ENCODE measurements at regions not wholly inside any gene's neighbourhood (a gene's known extent, or its start where the extent isn't known, plus 50 kb on each side); places are given as distances from the start of the nearest gene placed in this dataset.

DNA sequence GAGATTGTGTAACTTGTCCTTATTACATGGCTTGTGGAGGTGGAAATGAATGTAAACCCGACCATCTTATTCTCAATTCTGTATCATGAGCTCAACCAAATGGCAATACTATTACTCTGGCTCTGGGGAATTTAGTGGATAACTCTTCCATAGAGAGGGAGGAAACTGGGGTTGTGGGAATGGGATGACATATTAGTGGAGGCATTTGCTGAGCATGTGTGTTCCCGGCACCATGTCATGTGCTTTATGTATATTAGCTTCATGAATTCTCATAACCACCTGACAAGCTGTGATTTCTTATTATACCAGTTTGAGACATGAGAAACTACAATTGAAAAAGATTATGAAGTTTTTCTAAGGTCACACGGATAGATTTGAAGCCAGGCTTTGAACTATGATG lies 112.8 kb upstream of the TMEFF2 start:
- H4K5ac ChIP-seq (ENCODE audit: insufficient read length, low read depth, low read length) = no peak overlapping the region
- no peak for TF ChIP-seq RNF2 (IDR thresholded peaks at IDR 0.05; ENCODE audit: borderline replicate concordance, low read depth, low read length, missing control alignments, poor library complexity, severe bottlenecking)
- TF ChIP-seq TBP (IDR thresholded peaks at IDR 0.05; ENCODE audit: low read depth, low read length) = no peak
- TF ChIP-seq, protein P1, sequence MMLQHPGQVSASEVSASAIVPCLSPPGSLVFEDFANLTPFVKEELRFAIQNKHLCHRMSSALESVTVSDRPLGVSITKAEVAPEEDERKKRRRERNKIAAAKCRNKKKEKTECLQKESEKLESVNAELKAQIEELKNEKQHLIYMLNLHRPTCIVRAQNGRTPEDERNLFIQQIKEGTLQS (IDR thresholded peaks at IDR 0.05; ENCODE audit: insufficient read depth, low read depth, low read length) = no peak
- no peak for TF ChIP-seq JUND (IDR thresholded peaks at IDR 0.05; ENCODE audit: low read length)

More for the DNA sequence above, 112.8 kb upstream of the TMEFF2 start:
- no peaks in the 10 kb centered on the region for H3K27me3 ChIP-seq (replicated peaks in 1 of 4; ENCODE audit: control insufficient read depth in 3 of 4, extremely low read depth in 1 of 4, insufficient read depth in 3 of 4, low read length in 3 of 4)
- CTCF ChIA-PET (ENCODE audit: partially characterized antibody) = interaction anchor here (0.6 to 0.8 kb wide), 2 partner anchors 10 to 45 kb away, joined by 3 read pairs; no protein-coding TSS in a partner anchor
- no peak overlapping the region for H3K9ac ChIP-seq (replicated peaks in 1 of 4; ENCODE audit: extremely low read depth in 1 of 4, low read depth in 3 of 4, low read length in 3 of 4)
- DNase-seq (ENCODE audit: low read depth in 1 of 2, low spot score in 2 of 2) (no peak), FAIRE-seq (no peak)
- H3K36me3 ChIP-seq (ENCODE audit: control insufficient read depth in 2 of 4, insufficient read depth in 4 of 4, low read length in 3 of 4) = no peaks in the 10 kb centered on the region
- H2BK20ac ChIP-seq (ENCODE audit: low read length) = no peak overlapping the region
- H3K18ac ChIP-seq (ENCODE audit: extremely low read depth, low read length) = no peak overlapping the region
- POLR2A ChIA-PET (ENCODE audit: partially characterized antibody) = no interaction called here
- WGBS, 2 experiments (ENCODE audit: extremely low coverage in 1 of 2, insufficient coverage in 1 of 2, insufficient read length in 1 of 2, insufficient replicate concordance in 2 of 2, low coverage in 1 of 2, low lambda C conversion rate in 2 of 2, missing lambda C conversion rate in 1 of 2) = 88% methylated on average over 3 of the region's 3 CpGs; no CpG with 5 or more reads in 1 of the 2 experiments
- H3K4ac ChIP-seq (replicated peaks; ENCODE audit: insufficient read length, low read depth, low read length) = no peak overlapping the region
- no peaks in the 10 kb centered on the region for H3K79me2 ChIP-seq (ENCODE audit: control insufficient read depth in 1 of 2, insufficient read depth in 2 of 2, low read length in 2 of 2)
- no peak overlapping the region for H3K4me3 ChIP-seq (ENCODE audit: extremely low read depth in 1 of 4, insufficient read depth in 2 of 4, low read depth in 3 of 4, low read length in 4 of 4)
- H3K4me1 ChIP-seq (replicated peaks in 1 of 4; ENCODE audit: control insufficient read depth in 3 of 4, insufficient read depth in 4 of 4, low read length in 3 of 4) = no peaks in the 10 kb centered on the region
- no peaks in the 10 kb centered on the region for H3K23me2 ChIP-seq (ENCODE audit: low read depth, low read length)
- no peaks in the 10 kb centered on the region for H3K9me3 ChIP-seq (ENCODE audit: insufficient read depth in 2 of 2, low read depth in 1 of 2, low read length in 1 of 2)
- no peak overlapping the region for H3K4me2 ChIP-seq (ENCODE audit: insufficient read depth in 1 of 2, low read depth in 2 of 2, low read length in 2 of 2)
- no peak overlapping the region for H2BK12ac ChIP-seq (ENCODE audit: low read depth, low read length)
- H3K27ac ChIP-seq (ENCODE audit: low read depth, low read length) = no peak overlapping the region
- no peak overlapping the region for H3K56ac ChIP-seq (replicated peaks; ENCODE audit: insufficient read length, low read depth, low read length)
- H2AK5ac ChIP-seq (ENCODE audit: low read depth, low read length) = no peak overlapping the region
- no peak overlapping the region for H2BK5ac ChIP-seq (ENCODE audit: low read depth, low read length)
- no peaks in the 10 kb centered on the region for H3K79me1 ChIP-seq (ENCODE audit: low read depth, low read length)
- H2BK15ac ChIP-seq (ENCODE audit: low read length) = no peak overlapping the region
- H4K8ac ChIP-seq (ENCODE audit: extremely low read depth, insufficient read depth, low read length) = no peak overlapping the region
- H2AFZ ChIP-seq (ENCODE audit: low read length) = no peak overlapping the region
- no peak overlapping the region for H3K23ac ChIP-seq (ENCODE audit: insufficient read length)
- no peak overlapping the region for H2BK120ac ChIP-seq (replicated peaks; ENCODE audit: low read depth, low read length)
- no peak overlapping the region for H3K14ac ChIP-seq (ENCODE audit: insufficient read length)
- H4K20me1 ChIP-seq (replicated peaks in 1 of 2; ENCODE audit: control insufficient read depth in 1 of 2, insufficient read depth in 2 of 2, low read length in 2 of 2) = no peaks in the 10 kb centered on the region
- no peak overlapping the region for H4K91ac ChIP-seq (replicated peaks; ENCODE audit: insufficient read length, low read length)
